PFSK-1 (cell line): ENCODE measurements at regions not wholly inside any gene's neighbourhood (a gene's known extent, or its start where the extent isn't known, plus 50 kb on each side); places are given as distances from the start of the nearest gene placed in this dataset.

Source experiments
- FOXP2 ChIP-seq: optimal IDR thresholded peaks from 2 replicates; pipeline ENCODE3; 2011; ENCODE audit warnings: borderline replicate concordance, control low read depth, inconsistent platforms; ENCODE audit not compliant: insufficient read depth; ENCODE audit errors: extremely low read length, extremely low read depth
- POLR2AphosphoS5 ChIP-seq: IDR thresholded peaks from 2 replicates; pipeline ENCODE4 v1.6.1; 2012; ENCODE audit warnings: low read depth, mild to moderate bottlenecking, control low read depth, low read length, moderate library complexity
- REST ChIP-seq, 2 experiments: IDR thresholded peaks; 2 replicates each; pipeline versions ENCODE4 v1.6.1 to v1.8.0; 2011 to 2012; ENCODE audit warnings: low read depth in 2 of 2, low read length in 2 of 2, control low read depth in 1 of 2, inconsistent platforms in 1 of 2, mild to moderate bottlenecking in 1 of 2, moderate library complexity in 1 of 2; ENCODE audit not compliant: insufficient read depth in 1 of 2
- SIN3A ChIP-seq: IDR thresholded peaks from 2 replicates; pipeline ENCODE4 v1.6.1; 2012; ENCODE audit warnings: mild to moderate bottlenecking, low read length, moderate library complexity, borderline replicate concordance; ENCODE audit not compliant: insufficient read depth
- TAF1 ChIP-seq: IDR thresholded peaks from 2 replicates; pipeline ENCODE4 v1.6.1; 2012; ENCODE audit warnings: low read length, control low read depth, borderline replicate concordance; ENCODE audit not compliant: insufficient read depth

GRCh38 chr3:197430502-197430901, 125.3 kb downstream of the BDH1 start:
- TF ChIP-seq POLR2AphosphoS5 (no peak), FOXP2 (no peak), TAF1 (no peak), REST (IDR thresholded peaks at IDR 0.05; ENCODE audit: insufficient read depth in 1 of 2, low read depth in 2 of 2, low read length in 2 of 2) (no peak), SIN3A (no peak)

- no peak for TF ChIP-seq FOXP2
- no peak for TF ChIP-seq REST (IDR thresholded peaks at IDR 0.05; ENCODE audit: insufficient read depth in 1 of 2, low read depth in 2 of 2, low read length in 2 of 2)
- TF ChIP-seq POLR2AphosphoS5 = no peak
- no peak for TF ChIP-seq SIN3A
- no peak for TF ChIP-seq TAF1
Measured at GRCh38 chr3:197428952-197429351, 126.8 kb downstream of the BDH1 start.

GRCh38 chr3:197428117-197428801, 127.5 kb downstream of the BDH1 start:
- TF ChIP-seq POLR2AphosphoS5 (no peak), REST (IDR thresholded peaks at IDR 0.05; ENCODE audit: insufficient read depth in 1 of 2, low read depth in 2 of 2, low read length in 2 of 2) (no peak), TAF1 (no peak), FOXP2 (no peak), SIN3A (no peak)

GRCh38 chr3:197427021-197427420, 128.6 kb upstream of the DLG1 start:
- TF ChIP-seq POLR2AphosphoS5 = no peak
- TF ChIP-seq FOXP2 = no peak
- no peak for TF ChIP-seq TAF1
- TF ChIP-seq SIN3A = no peak
- TF ChIP-seq REST (IDR thresholded peaks at IDR 0.05; ENCODE audit: insufficient read depth in 1 of 2, low read depth in 2 of 2, low read length in 2 of 2) = no peak

GRCh38 chr3:197426121-197426566, 127.7 kb upstream of the DLG1 start:
- TF ChIP-seq TAF1 = no peak
- TF ChIP-seq SIN3A = no peak
- no peak for TF ChIP-seq REST (IDR thresholded peaks at IDR 0.05; ENCODE audit: insufficient read depth in 1 of 2, low read depth in 2 of 2, low read length in 2 of 2)
- TF ChIP-seq POLR2AphosphoS5 = no peak
- no peak for TF ChIP-seq FOXP2
